BLaER1 treated with 17β-estradiol and CSF1 and Interleukin-3, amounts not matched to agents 10 nM and 100 nM (cell line): ENCODE measurements at regions not wholly inside any gene's neighbourhood (a gene's known extent, or its start where the extent isn't known, plus 50 kb on each side); places are given as distances from the start of the nearest gene placed in this dataset.

ENCODE experiments used
- H3K27ac ChIP-seq, 11 experiments: shearing (Covaris generic); formaldehyde crosslinking; 2 replicates each; pipeline ENCODE4 v1.8.1; 2022
- H3K27me3 ChIP-seq, 11 experiments: shearing (Covaris generic); formaldehyde crosslinking; 2 replicates each; pipeline ENCODE4 v1.8.1; 2022
- H3K36me3 ChIP-seq, 11 experiments: shearing (Covaris generic); formaldehyde crosslinking; 2 replicates each; pipeline ENCODE4 v1.8.1; 2022
- H3K4me1 ChIP-seq, 10 experiments: shearing (Covaris generic); formaldehyde crosslinking; 2 replicates each; pipeline ENCODE4 v1.8.1; 2022
- H3K4me2 ChIP-seq, 11 experiments: shearing (Covaris generic); formaldehyde crosslinking; 2 replicates each; pipeline ENCODE4 v1.8.1; 2022
- H3K4me3 ChIP-seq, 10 experiments: shearing (Covaris generic); formaldehyde crosslinking; 2 replicates each; pipeline ENCODE4 v1.8.1; 2022
- H3K9ac ChIP-seq, 11 experiments: shearing (Covaris generic); formaldehyde crosslinking; 2 replicates each; pipeline ENCODE4 v1.8.1; 2022
- H3K9me3 ChIP-seq, 11 experiments: shearing (Covaris generic); formaldehyde crosslinking; replicated peaks in 1 of 11; 2 replicates each; pipeline ENCODE4 v1.8.1; 2022
- H4K20me1 ChIP-seq, 11 experiments: shearing (Covaris generic); formaldehyde crosslinking; 2 replicates each; pipeline ENCODE4 v1.8.1; 2022
- Cebpa-rat ChIP-seq, 11 experiments: shearing (Covaris generic); IDR thresholded peaks; 2 replicates each; pipeline ENCODE4 v1.8.1; 2022

DNA sequence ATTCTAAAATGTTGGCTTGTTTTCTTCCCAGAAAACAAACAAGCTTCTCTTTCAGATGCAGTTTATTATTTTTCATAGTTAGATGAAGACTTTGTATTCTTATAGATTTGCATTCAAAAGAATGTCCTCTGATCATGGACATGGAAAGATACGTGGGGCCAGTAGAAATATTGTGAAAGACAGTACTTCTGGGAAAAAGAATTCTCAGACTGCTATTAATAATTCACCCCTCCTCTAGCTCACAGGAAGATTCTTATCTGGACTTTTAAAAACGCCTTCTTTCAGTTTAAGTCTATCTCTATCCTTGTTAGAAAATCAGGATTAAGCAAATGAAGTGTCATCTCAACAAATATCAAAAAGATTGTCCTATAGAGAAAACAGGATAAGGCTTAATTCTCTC, 514.1 kb upstream of the ADAMTS9 start:
- no peak overlapping the region for H3K4me3 ChIP-seq
- no peaks in the 10 kb centered on the region for H3K4me1 ChIP-seq
- TF ChIP-seq Cebpa-rat (IDR thresholded peaks at IDR 0.05): no peak
- no peak overlapping the region for H3K27ac ChIP-seq
- no peaks in the 10 kb centered on the region for H3K27me3 ChIP-seq
- no peak overlapping the region for H3K4me2 ChIP-seq
- H4K20me1 ChIP-seq: no peaks in the 10 kb centered on the region
- H3K36me3 ChIP-seq: no peaks in the 10 kb centered on the region
- no peaks in the 10 kb centered on the region for H3K9me3 ChIP-seq
- no peak overlapping the region for H3K9ac ChIP-seq

- H3K27ac ChIP-seq: no peak overlapping the region
- no peak overlapping the region for H3K9ac ChIP-seq
- no peaks in the 10 kb centered on the region for H3K9me3 ChIP-seq
- no peak overlapping the region for H3K4me3 ChIP-seq
- H3K36me3 ChIP-seq: no peaks in the 10 kb centered on the region
- H3K4me1 ChIP-seq: no peaks in the 10 kb centered on the region
- no peak overlapping the region for H3K4me2 ChIP-seq
- TF ChIP-seq Cebpa-rat (IDR thresholded peaks at IDR 0.05): no peak
- no peaks in the 10 kb centered on the region for H3K27me3 ChIP-seq
- H4K20me1 ChIP-seq: no peaks in the 10 kb centered on the region
These were observed 512.6 kb upstream of the ADAMTS9 start for GRCh38 chr3:65200310-65200970.

- no peaks in the 10 kb centered on the region for H3K9me3 ChIP-seq
- H4K20me1 ChIP-seq: no peaks in the 10 kb centered on the region
- H3K4me1 ChIP-seq: no peaks in the 10 kb centered on the region
- no peak overlapping the region for H3K4me2 ChIP-seq
- no peak overlapping the region for H3K27ac ChIP-seq
- H3K27me3 ChIP-seq: no peaks in the 10 kb centered on the region
- no peak overlapping the region for H3K9ac ChIP-seq
- TF ChIP-seq Cebpa-rat (IDR thresholded peaks at IDR 0.05): no peak
- no peak overlapping the region for H3K4me3 ChIP-seq
- no peaks in the 10 kb centered on the region for H3K36me3 ChIP-seq
These were observed 508.9 kb upstream of the ADAMTS9 start for GRCh38 chr3:65196663-65197062.

DNA sequence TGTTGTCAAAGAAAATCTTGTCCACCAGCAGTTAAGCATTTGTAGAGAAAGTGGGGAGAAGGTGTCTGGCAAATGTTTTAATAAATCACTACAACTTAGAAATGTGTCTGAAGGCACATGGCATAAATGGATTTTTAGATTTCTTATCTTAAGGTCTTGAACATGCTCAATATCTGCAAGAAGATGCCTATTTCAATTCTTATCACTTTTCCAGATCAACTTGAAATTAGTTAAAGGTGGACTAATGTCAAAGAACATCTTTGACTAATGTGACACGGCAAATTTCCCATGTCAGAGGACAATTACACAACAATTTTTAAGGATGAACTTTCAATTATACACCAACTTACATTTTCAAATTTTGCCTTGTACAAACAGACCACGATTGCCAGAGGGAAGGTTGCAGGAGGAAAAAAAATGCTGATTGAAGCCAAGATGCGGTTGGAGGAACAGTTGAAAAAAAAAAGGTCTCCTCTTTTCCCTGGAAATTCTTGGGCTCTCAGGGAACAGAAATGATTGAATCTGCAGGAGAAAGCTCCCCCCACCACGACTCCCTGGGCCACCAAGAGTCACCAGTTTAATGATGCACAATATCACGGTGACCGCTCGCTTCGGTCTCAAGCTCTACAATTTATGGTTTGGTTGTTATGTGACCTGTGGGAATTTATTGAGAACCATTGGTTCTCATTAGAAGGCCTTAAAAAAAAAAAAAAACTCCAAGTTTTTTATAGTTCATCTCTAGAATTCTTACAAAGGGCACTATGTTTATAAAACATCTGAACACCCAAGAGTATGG, 507.6 kb upstream of the ADAMTS9 start:
- Histone ChIP-seq H4K20me1 (no peaks in the 10 kb centered on the region), H3K4me3 (no peak overlapping the region), H3K9me3 (no peaks in the 10 kb centered on the region), H3K27ac (no peak overlapping the region), H3K4me2 (no peak overlapping the region), H3K27me3 (no peaks in the 10 kb centered on the region), H3K36me3 (no peaks in the 10 kb centered on the region), H3K9ac (no peak overlapping the region), H3K4me1 (no peaks in the 10 kb centered on the region)
- TF ChIP-seq Cebpa-rat (IDR thresholded peaks at IDR 0.05): no peak

DNA sequence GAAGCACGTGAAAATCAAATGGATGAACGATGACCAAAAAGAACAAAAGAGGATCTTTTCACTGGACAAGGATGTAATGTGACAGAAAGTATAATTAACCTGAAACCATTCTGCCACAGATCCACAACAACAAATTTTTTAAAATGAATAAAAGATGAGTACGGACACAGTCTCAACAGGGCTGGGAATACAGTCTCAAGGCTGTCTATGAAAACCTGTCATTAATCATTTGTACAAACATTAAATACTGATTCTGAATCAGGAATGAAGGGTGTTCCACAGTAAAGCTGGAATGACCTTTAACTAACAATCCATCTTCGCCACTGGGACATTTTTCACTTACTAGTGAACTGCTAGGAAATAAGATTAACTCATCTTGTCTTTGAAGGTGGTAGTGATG, 506.9 kb upstream of the ADAMTS9 start:
- Histone ChIP-seq H3K27me3 (no peaks in the 10 kb centered on the region), H3K36me3 (no peaks in the 10 kb centered on the region), H3K9ac (no peak overlapping the region), H3K4me2 (no peak overlapping the region), H3K4me3 (no peak overlapping the region), H3K27ac (no peak overlapping the region), H4K20me1 (no peaks in the 10 kb centered on the region), H3K9me3 (no peaks in the 10 kb centered on the region), H3K4me1 (no peaks in the 10 kb centered on the region)
- no peak for TF ChIP-seq Cebpa-rat (IDR thresholded peaks at IDR 0.05)

GRCh38 chr3:65194047-65194714, 506.4 kb upstream of the ADAMTS9 start:
- no peaks in the 10 kb centered on the region for H3K36me3 ChIP-seq
- no peaks in the 10 kb centered on the region for H4K20me1 ChIP-seq
- no peak overlapping the region for H3K4me2 ChIP-seq
- no peaks in the 10 kb centered on the region for H3K27me3 ChIP-seq
- no peak overlapping the region for H3K27ac ChIP-seq
- TF ChIP-seq Cebpa-rat (IDR thresholded peaks at IDR 0.05): no peak
- no peak overlapping the region for H3K9ac ChIP-seq
- no peaks in the 10 kb centered on the region for H3K9me3 ChIP-seq
- H3K4me3 ChIP-seq: no peak overlapping the region
- H3K4me1 ChIP-seq: peaks cover 0 to 4% (median 0%) of the 10 kb centered on the region in 10 experiments; a peak in 1 of 20 replicates

- no peaks in the 10 kb centered on the region for H4K20me1 ChIP-seq
- no peaks in the 10 kb centered on the region for H3K27me3 ChIP-seq
- H3K36me3 ChIP-seq: no peaks in the 10 kb centered on the region
- H3K4me3 ChIP-seq: no peak overlapping the region
- no peak overlapping the region for H3K27ac ChIP-seq
- H3K9me3 ChIP-seq: no peaks in the 10 kb centered on the region
- H3K4me1 ChIP-seq: peaks cover 0 to 5% (median 0%) of the 10 kb centered on the region in 10 experiments; a peak in 1 of 20 replicates
- no peak overlapping the region for H3K4me2 ChIP-seq
- no peak for TF ChIP-seq Cebpa-rat (IDR thresholded peaks at IDR 0.05)
- H3K9ac ChIP-seq: no peak overlapping the region
These were observed 505.7 kb upstream of the ADAMTS9 start for GRCh38 chr3:65193531-65193930.

DNA sequence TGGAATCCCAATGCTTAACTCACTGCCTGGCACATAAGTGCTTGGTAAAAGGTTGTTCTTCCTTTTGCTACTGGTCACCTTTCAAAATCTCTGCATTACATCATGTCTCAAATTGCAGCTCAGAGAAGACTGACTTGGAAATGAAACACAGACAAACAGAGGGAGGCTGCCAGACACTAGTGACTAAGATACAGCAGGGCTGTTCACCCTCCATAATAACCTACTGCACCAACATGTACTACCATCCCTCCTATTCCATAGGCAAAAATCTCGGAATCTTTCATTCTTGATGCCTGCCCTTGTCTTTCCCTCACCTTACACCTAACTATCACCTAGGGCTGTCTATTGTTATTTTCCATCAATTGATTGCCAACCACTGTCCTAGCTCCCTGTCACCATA, 502.3 kb upstream of the ADAMTS9 start:
- no peak for TF ChIP-seq Cebpa-rat (IDR thresholded peaks at IDR 0.05)
- Histone ChIP-seq H3K4me2 (no peak overlapping the region), H3K9ac (no peak overlapping the region), H3K9me3 (peaks cover 0 to 5% (median 0%) of the 10 kb centered on the region in 11 experiments; a peak in 1 of 22 replicates), H3K4me3 (no peak overlapping the region), H3K27me3 (no peaks in the 10 kb centered on the region), H3K36me3 (no peaks in the 10 kb centered on the region), H3K4me1 (peaks cover 0 to 5% (median 0%) of the 10 kb centered on the region in 10 experiments; a peak in 1 of 20 replicates), H4K20me1 (no peaks in the 10 kb centered on the region), H3K27ac (no peak overlapping the region)

GRCh38 chr3:65186268-65186667, 498.5 kb upstream of the ADAMTS9 start:
- Histone ChIP-seq H3K36me3 (no peaks in the 10 kb centered on the region), H3K4me3 (no peak overlapping the region), H3K4me2 (no peak overlapping the region), H4K20me1 (no peaks in the 10 kb centered on the region), H3K9me3 (peaks cover 0 to 5% (median 0%) of the 10 kb centered on the region in 11 experiments; a peak in 1 of 22 replicates), H3K27me3 (no peaks in the 10 kb centered on the region), H3K27ac (no peak overlapping the region), H3K9ac (no peak overlapping the region), H3K4me1 (peaks cover 0 to 5% (median 0%) of the 10 kb centered on the region in 10 experiments; a peak in 1 of 20 replicates)
- TF ChIP-seq Cebpa-rat (IDR thresholded peaks at IDR 0.05): no peak
